ENCODE measurements at regions not wholly inside any gene's neighbourhood (a gene's known extent, or its start where the extent isn't known, plus 50 kb on each side); places are given as distances from the start of the nearest gene placed in this dataset.

DNA sequence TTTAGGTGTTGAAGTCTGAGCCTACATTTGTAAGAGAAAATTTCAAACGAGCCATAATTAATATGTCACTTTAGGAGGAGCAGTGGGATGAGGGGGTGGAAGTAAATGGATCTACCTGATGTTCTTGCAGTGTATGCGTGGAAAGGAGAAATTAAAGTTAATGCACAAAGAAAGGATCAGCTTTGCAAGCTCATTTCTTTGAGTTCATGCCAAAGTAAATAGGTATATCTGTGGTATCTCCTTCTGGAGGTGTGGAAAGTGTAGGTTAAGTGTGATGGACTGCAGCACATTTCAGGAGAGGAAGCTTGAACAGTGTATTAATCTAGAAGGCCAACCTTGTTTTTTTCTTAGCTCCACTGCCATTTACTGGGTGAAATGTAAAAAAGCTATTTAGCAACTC is 307.5 kb upstream of the ZEB2 start:
- TF ChIP-seq, protein P1, sequence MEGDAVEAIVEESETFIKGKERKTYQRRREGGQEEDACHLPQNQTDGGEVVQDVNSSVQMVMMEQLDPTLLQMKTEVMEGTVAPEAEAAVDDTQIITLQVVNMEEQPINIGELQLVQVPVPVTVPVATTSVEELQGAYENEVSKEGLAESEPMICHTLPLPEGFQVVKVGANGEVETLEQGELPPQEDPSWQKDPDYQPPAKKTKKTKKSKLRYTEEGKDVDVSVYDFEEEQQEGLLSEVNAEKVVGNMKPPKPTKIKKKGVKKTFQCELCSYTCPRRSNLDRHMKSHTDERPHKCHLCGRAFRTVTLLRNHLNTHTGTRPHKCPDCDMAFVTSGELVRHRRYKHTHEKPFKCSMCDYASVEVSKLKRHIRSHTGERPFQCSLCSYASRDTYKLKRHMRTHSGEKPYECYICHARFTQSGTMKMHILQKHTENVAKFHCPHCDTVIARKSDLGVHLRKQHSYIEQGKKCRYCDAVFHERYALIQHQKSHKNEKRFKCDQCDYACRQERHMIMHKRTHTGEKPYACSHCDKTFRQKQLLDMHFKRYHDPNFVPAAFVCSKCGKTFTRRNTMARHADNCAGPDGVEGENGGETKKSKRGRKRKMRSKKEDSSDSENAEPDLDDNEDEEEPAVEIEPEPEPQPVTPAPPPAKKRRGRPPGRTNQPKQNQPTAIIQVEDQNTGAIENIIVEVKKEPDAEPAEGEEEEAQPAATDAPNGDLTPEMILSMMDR (IDR thresholded peaks at IDR 0.05), result no peak
- TF ChIP-seq POLR2A (IDR thresholded peaks at IDR 0.05), result no peak
- no peak for TF ChIP-seq POLR2AphosphoS5 (IDR thresholded peaks at IDR 0.05)
